ENCODE measurements at regions not wholly inside any gene's neighbourhood (a gene's known extent, or its start where the extent isn't known, plus 50 kb on each side); places are given as distances from the start of the nearest gene placed in this dataset.

DNA sequence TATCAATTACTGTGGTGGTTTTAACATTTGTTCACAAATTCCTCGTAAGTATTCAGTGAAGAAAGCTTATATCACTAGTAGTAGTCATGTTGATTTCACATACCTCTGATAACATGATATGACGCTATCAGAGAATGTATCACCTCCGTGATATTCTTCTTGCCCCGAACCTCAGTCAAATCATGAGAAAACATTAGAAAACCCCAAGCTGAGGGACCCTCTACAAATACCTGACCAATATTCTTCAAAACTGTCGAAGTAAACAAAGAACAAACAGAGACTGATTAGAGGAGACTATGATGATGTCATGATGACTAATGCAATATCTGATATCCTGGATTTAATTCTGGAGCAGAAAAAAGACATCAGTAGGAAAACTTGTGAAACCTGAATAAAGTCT lies 85.6 kb upstream of the SPOPL start:
- TF ChIP-seq, protein P1, sequence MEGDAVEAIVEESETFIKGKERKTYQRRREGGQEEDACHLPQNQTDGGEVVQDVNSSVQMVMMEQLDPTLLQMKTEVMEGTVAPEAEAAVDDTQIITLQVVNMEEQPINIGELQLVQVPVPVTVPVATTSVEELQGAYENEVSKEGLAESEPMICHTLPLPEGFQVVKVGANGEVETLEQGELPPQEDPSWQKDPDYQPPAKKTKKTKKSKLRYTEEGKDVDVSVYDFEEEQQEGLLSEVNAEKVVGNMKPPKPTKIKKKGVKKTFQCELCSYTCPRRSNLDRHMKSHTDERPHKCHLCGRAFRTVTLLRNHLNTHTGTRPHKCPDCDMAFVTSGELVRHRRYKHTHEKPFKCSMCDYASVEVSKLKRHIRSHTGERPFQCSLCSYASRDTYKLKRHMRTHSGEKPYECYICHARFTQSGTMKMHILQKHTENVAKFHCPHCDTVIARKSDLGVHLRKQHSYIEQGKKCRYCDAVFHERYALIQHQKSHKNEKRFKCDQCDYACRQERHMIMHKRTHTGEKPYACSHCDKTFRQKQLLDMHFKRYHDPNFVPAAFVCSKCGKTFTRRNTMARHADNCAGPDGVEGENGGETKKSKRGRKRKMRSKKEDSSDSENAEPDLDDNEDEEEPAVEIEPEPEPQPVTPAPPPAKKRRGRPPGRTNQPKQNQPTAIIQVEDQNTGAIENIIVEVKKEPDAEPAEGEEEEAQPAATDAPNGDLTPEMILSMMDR (IDR thresholded peaks at IDR 0.05) = no peak
- TF ChIP-seq POLR2A (IDR thresholded peaks at IDR 0.05) = no peak
